Fibroblast of the aortic adventitia (primary cell): ENCODE measurements at regions not wholly inside any gene's neighbourhood (a gene's known extent, or its start where the extent isn't known, plus 50 kb on each side); places are given as distances from the start of the nearest gene placed in this dataset.
"Not testable (repeated sequence)": the region's sequence is repeated elsewhere in the genome, so short reads cannot be mapped to it uniquely, and the experiment has no call there.

Experiments used
- DNase-seq: peaks from one replicate; pipeline ENCODE4 v3.0.0-alpha.2; 2010; ENCODE audit warnings: low read depth
- H3K4me3 ChIP-seq: 2 replicates; pipeline ENCODE4 v1.5.1; 2011; ENCODE audit warnings: low read depth, mild to moderate bottlenecking, control low read depth, low read length, moderate library complexity
- TF ChIP-seq, protein P1 (sequence below): IDR thresholded peaks from 2 replicates; pipeline ENCODE4 v1.5.1; 2011; ENCODE audit warnings: mild to moderate bottlenecking, low read length, control low read depth, inconsistent platforms; ENCODE audit not compliant: insufficient read depth

GRCh38 chr4:146051728-146052391, 113.2 kb upstream of the ZNF827 start:
- TF ChIP-seq, protein P1, sequence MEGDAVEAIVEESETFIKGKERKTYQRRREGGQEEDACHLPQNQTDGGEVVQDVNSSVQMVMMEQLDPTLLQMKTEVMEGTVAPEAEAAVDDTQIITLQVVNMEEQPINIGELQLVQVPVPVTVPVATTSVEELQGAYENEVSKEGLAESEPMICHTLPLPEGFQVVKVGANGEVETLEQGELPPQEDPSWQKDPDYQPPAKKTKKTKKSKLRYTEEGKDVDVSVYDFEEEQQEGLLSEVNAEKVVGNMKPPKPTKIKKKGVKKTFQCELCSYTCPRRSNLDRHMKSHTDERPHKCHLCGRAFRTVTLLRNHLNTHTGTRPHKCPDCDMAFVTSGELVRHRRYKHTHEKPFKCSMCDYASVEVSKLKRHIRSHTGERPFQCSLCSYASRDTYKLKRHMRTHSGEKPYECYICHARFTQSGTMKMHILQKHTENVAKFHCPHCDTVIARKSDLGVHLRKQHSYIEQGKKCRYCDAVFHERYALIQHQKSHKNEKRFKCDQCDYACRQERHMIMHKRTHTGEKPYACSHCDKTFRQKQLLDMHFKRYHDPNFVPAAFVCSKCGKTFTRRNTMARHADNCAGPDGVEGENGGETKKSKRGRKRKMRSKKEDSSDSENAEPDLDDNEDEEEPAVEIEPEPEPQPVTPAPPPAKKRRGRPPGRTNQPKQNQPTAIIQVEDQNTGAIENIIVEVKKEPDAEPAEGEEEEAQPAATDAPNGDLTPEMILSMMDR, result no peak
- no peak overlapping the region for H3K4me3 ChIP-seq
- DNase-seq, result peak; percentile 82

GRCh38 chr4:146051223-146051622, 112.6 kb upstream of the ZNF827 start:
- no peak for DNase-seq
- no peak overlapping the region for H3K4me3 ChIP-seq
- TF ChIP-seq, protein P1, result no peak

- TF ChIP-seq, protein P1, result no peak
- no peak for DNase-seq
- H3K4me3 ChIP-seq, result no peak overlapping the region
Measured at GRCh38 chr4:146049802-146050201, 111.2 kb upstream of the ZNF827 start.

- H3K4me3 ChIP-seq, DNase-seq: not testable (repeated sequence)
Measured at GRCh38 chr4:146047768-146048167, 109.1 kb upstream of the ZNF827 start.

DNA sequence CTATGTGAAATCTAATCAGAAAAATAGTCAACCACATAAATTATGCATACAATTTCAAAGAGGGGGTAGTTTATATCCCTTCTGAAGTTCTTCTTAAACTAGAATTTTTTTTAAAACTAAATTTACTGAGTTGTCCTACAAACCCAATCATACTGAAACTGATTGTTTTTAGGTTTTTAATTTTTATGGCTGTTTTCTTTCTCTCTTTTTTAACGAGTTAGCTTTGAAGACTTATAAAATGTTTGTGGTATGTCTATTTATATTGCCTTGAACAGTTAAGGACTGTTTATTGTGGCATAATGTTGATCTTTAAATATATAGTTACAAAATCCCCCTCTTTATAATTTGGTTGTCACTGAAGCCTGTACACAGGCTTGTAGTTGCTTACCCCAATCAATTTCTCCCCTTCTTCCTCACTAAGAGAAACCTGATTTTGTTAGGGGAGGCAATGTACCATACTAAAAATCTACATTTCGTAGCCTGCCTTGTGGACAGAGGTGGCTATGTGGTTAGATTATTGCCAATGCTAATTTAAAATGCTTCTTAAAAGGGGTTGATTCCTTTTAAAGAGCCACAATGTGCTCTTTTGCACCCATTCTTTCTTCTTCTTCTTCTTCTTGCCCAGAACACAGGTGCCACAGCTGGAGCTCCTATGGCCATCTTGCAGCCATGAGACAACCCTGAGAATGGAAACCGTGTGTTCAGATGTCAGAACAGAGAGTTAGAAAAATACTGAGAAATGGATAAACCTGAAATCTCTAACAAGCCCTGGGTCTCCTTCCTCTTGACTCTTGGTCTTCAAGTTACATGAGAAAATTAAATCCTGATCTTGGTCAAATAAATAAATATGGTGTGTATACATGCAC, 102.7 kb upstream of the ZNF827 start:
- H3K4me3 ChIP-seq, result no peak overlapping the region
- no peak for DNase-seq
- TF ChIP-seq, protein P1, result no peak

- TF ChIP-seq, protein P1, result peak; percentile 2
- H3K4me3 ChIP-seq, result no peak overlapping the region
- DNase-seq, result no peak
Measured at GRCh38 chr4:146040623-146041022, 102.0 kb upstream of the ZNF827 start.

GRCh38 chr4:146033149-146033548, 94.5 kb upstream of the ZNF827 start:
- no peak for DNase-seq
- TF ChIP-seq, protein P1, result no peak
- H3K4me3 ChIP-seq, result no peak overlapping the region
